GM18867 (cell line): ENCODE measurements at regions not wholly inside any gene's neighbourhood (a gene's known extent, or its start where the extent isn't known, plus 50 kb on each side); places are given as distances from the start of the nearest gene placed in this dataset.
"Not testable (repeated sequence)": the region's sequence is repeated elsewhere in the genome, so short reads cannot be mapped to it uniquely, and the experiment has no call there.

Experiments used
- ATAC-seq: cut with Tn5 transposase; IDR thresholded peaks from one replicate; pipeline ENCODE4 v1.9.1; 2021; ENCODE audit warnings: mild to moderate bottlenecking, moderate library complexity; ENCODE audit not compliant: unreplicated experiment

DNA sequence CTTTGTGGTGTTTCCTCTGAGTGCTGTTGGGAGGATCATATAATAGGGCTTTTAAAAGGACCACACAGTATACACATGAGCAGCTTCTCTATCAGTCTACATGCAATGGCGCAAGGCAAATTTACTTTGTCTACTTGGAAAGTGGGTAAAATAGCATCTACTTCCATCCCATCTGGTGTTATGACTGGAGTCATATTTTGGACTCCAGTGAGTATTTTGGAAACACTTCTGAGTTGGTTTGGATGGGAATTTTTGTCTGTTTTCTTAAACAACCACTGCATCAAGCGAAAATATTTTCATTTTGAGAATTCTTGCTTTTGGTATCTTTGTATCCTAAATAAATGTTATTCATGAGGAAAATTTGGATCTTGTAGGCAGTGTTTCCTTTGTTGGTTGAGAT lies 220.8 kb downstream of the NMUR2 start:
- ATAC-seq = no peak

DNA sequence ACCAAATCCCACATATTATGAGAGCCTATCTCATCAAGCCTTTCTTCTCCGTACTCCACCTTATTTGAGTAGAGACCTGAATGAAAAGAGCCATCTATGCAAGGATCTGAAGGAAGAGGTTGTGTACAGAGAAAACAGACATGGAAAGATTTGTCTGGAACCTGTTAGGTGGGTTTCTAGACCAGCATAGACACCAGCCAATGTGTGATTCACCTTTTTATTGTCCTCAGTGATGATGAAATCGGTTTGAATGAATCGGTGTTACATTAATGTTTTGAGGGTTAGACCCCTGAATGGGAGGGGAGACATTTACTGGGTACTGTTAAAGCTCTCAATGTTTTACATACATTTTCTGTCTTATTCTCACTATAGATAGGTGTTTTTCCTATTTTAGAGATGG lies 223.6 kb downstream of the NMUR2 start:
- ATAC-seq = no peak

GRCh38 chr5:152178350-152178699 lies 226.8 kb downstream of the NMUR2 start:
- no peak for ATAC-seq

GRCh38 chr5:152177626-152178349 lies 227.3 kb downstream of the NMUR2 start:
- ATAC-seq = no peak

DNA sequence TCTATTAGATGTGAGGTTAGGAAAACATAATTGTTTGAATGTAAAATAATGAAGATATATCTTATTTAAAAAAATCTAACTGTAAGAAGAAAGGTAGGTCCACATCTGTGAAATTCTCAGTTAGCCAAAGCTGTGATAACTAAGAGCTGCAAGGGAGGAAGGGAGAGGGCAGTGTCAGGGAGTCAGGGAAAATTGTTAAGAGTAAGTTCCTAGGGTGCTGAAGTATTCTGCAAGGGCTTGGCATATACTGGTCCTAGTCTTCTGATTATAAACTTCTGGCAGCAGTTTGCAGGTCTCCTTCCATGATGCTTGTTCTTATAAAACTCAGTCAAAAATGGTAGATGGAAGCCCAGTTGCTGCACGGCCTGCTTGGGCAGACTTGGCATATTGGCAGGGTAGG lies 233.2 kb downstream of the NMUR2 start:
- ATAC-seq = no peak

GRCh38 chr5:152170350-152170749 lies 234.7 kb downstream of the NMUR2 start:
- ATAC-seq = no peak

DNA sequence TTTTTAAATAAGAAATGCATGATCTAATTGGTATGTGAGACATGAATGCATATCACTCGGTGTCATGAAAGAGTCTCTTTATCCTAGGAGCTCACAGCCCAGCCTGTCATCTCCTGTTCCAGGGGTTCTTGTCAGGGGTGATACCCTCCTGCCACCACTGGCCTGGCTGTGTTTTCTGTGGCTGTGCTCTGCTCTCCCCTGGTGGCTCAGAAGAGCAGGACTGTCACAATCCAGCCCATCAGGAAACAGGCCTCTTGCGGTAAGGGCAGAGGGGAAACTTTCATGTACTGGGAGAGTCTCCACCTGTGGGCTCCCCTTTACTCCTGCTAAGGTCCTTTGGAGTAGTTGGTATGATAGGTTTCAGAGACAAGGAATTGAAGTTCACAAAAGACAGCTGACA lies 240.2 kb upstream of the GLRA1 start:
- no peak for ATAC-seq

DNA sequence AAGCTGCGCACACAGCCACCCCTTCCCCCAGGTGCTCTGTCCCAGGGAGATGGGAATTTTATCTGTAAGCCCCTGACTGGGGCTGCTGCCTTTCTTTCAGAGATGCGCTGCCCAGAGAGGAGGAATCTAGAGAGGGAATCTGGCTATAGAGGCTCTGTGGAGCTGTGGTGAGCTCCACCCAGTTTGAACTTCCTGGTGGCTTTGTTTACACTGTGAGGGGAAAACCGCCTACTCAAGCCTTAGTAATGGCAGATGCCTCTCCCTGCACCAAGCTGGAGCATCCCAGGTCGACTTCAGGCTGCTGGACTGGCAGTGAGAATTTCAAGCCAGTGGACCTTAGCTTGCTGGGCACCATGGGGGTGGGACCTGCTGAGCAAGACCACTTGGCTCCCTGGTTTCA lies 235.2 kb upstream of the GLRA1 start:
- ATAC-seq = not testable (repeated sequence)

DNA sequence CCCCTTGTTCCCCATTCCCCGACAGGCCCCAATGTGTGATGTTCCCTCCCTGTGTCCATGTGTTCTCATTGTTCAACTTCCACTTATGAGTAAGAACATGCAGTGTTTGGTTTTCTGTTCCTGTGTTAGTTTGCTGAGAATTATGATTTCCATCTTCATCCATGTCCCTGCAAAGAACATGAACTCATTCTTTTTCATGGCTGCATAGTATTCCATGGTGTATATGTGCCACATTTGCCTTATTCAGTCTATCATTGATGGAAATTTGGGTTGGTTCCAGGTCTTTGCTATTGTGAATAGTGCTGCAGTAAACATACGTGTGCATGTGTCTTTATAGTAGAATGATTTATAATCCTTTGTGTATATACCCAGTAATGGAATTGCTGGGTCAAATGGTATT lies 229.8 kb upstream of the GLRA1 start:
- not testable (repeated sequence) for ATAC-seq

DNA sequence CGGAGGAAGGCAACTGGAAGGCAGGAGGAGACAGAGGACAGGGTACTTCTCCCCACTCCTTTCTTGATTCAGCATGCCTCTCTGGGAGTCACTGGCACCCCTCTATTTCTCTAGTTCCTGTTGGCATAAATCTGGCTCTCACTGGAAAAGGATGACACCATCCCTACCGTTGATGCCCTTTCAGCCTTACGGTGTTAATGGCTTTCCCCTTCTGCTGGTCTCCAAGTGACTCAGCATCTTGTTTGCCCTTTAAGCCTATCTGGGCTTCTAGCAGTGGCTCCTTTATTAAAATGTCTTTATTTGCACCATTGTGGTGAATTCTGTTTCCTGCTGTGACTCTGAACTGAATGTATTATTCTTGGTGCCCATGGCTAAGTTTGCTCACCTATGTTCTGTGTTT lies 227.3 kb upstream of the GLRA1 start:
- no peak for ATAC-seq

DNA sequence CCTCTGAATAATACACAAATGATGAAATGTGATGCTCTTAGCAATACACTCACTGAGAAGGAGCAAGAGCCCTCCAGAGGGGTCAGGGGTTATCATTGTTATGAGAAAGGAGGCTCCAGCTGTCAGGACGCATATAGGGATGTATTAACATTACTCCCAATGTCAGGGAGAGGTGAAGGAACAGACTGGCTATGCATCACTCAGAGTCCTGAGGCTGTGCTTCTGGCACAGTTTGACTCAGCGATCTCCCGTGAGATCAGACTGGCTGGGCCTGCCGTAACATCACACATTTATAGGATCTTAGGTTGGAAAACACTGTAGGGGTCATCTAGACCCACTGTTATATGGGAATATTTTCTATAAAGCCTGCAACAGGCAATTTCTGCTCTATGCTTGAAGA lies 226.5 kb upstream of the GLRA1 start:
- ATAC-seq = no peak

DNA sequence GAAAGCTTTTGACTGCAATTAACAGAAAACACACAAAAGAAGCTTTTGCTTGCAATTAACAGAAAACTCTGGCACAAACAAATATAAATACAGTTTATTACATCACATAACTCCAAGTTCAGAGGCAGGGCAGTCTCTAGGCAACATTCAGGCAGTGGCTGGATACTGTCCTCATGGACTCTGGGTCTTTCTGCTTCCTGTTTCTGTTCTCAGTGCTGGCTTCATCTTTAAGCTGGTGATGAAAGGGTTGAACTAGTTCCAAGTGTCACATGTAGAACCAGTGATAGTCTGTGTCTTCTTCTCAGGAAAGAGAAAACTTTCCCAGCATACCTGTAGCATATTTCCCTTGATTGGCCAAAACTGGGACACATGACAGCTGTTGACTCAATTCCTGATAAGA lies 222.6 kb upstream of the GLRA1 start:
- ATAC-seq = no peak

DNA sequence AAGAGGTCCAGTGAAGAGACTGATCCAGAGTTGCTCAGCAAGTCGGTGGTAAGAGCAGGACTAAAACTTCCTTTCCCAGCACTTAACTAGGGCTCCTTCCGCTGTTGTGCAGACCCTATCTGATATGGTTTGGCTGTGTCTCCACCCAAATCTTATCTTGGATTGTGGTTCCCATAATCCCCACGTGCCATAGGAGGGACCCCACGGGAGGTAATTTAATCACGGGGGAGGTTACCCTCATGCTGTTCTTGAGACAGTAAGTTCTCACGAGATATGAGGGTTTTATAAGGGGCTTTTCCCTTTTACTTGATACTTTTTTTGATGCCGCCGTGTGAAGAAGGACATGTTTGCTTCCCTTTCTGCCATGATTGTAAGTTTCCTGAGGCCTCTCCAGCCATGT lies 221.9 kb upstream of the GLRA1 start:
- no peak for ATAC-seq

DNA sequence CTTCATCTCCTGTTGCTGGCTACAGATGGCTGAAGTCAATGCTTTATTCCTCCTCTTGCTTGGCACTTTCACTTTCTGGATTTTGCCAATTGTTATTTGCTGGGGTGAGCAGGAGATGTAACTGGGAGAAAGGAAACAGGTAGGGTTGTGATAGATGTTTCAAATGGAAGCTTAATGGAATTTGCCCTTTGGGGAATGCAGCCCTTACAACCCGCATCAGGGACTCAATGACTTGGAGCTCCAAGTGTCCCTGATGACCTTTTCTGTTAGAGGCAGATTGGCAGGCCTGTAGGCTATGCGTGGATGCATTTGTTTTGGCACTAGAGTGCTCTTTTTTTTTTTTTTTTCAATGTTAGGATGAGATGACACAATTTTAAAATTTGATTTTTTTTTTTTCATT lies 219.9 kb upstream of the GLRA1 start:
- ATAC-seq = no peak

- no peak for ATAC-seq
These were observed 219.4 kb upstream of the GLRA1 start for GRCh38 chr5:152144030-152144429.

- ATAC-seq = peak; percentile 88
These were observed 218.3 kb upstream of the GLRA1 start for GRCh38 chr5:152142840-152143469.

DNA sequence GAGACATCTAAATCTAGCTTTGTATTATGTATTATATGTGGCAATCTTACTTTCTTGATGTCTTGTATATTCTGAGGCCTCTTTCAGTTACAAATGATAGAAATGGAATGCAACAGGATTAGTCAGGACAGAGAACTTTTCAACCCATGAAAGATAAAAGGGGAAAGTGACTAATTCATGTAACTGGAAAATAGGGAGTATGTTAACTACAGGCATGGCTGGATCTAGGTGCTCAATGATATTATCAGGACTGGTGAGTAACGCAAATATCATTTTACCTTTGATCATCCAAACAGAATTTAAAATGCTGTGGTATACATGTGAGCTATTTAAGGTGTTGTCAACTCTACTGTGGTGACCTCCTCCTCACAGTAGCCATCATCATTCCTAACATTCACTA lies 215.7 kb upstream of the GLRA1 start:
- no peak for ATAC-seq

- no peak for ATAC-seq
These were observed 212.4 kb upstream of the GLRA1 start for GRCh38 chr5:152137063-152137462.

DNA sequence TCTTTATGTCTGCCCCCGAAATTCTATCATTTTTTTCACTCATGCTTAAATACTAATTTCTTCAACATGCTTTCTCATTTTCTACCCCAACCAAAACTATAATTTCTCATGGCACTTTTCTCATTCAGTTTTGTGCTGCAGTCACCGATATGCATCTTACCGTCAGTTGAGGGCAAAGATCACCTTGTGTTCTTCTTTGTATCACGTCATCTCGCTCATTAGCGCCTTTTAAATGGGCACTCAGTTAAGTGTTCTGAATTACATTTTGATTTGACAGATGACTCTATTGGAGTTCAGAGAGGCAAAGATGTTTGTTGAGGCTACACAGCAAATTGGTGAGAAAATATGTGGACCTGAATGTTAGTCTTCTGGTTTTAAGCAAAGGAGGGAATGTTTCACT lies 211.7 kb upstream of the GLRA1 start:
- no peak for ATAC-seq

DNA sequence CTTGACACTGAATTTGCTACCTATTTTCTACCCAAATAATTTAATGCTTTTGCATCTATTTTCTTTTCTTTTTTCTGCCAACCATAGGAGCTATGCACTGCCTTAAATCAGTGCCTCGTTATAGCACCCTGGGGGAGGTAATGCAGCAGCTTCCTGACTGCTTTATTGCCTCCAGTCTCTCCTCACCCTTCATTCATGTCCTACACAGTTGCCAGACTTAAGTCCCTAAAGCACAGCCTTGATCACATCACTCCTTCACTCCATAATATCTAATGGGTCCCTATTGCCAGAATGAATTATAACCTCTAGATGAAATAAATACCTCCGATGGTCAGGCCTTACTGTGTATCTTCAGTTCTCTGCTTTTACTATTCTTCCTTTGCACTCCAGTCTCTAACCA lies 211.2 kb upstream of the GLRA1 start:
- ATAC-seq = no peak

DNA sequence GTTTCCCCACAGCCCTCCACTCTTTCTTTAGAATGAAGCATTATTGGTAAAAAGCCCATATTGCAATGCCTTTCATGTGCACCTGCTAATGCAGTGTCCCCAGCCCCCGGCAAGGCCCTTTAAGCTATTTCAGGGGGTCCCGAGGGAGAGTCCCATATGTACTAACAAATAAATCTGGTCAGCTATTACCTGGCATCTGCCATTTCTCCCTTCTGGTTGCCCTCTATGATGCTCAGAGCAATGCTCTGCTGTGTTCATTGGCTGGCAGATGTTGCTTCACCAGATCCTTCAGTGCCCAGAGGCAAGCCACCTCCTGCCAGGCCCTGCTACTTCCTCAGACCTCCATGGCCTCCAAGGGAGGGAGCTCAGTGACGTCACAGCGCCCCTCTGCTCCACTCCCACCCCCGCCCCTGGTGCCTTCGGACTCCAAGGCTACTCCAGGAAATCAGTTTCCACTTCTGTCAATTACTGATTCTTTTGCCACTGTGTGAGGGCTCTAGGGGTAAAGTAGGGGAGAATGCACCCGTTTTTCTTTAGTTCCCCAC lies 201.1 kb upstream of the GLRA1 start:
- no peak for ATAC-seq

GRCh38 chr5:152124409-152125041 lies 199.9 kb upstream of the GLRA1 start:
- no peak for ATAC-seq
